Umbilical cord (tissue), 1 donor: ENCODE measurements at regions not wholly inside any gene's neighbourhood (a gene's known extent, or its start where the extent isn't known, plus 50 kb on each side); places are given as distances from the start of the nearest gene placed in this dataset.
A peak's percentile ranks its signal among the peaks of the same experiment; 100 is the strongest.
"Not testable (repeated sequence)": the region's sequence is repeated elsewhere in the genome, so short reads cannot be mapped to it uniquely, and the experiment has no call there.

ENCODE experiments used
- DNase-seq: peaks from one replicate; pipeline ENCODE4 v3.0.0-alpha.2; 2015; ENCODE audit warnings: low spot score

DNA sequence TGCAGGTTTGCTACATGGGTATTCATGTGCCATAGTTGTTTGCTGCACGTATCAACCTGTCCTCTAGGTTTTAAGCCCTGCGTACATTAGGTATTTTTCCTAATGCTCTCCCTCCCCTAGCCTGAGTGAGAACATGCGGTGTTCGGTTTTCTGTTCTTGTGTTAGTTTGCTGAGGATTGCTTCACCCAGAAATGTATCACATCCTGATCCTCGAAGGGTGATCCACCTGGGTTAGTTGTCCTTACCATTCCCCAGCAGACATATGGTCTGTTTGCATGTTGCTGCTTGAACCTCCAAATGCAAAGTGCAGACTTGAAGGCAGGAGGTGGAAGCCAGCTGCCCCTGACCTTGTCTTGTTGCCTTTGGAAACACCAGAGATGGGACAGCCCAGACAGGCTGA lies 161.5 kb upstream of the WDR1 start:
- no peak for DNase-seq

DNA sequence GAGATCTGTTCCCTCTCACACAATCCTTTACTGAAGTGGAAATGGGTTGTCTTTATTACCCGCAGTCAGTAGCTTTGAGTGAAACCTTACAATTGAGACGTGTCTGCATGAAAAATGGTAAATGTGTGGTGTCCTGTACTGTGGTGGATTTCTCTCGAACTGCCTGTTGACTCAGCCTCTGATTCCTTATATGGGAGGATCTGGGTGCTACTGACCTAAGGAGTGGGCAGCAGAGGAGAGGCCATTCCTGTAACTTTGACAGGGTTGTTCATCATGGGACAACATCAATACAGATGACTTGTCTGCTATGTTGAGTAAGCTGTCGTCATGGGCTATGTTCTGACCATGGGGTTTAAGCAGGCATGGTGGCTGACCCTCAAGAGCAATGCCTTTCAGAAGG lies 159.6 kb upstream of the WDR1 start:
- DNase-seq, result no peak

DNA sequence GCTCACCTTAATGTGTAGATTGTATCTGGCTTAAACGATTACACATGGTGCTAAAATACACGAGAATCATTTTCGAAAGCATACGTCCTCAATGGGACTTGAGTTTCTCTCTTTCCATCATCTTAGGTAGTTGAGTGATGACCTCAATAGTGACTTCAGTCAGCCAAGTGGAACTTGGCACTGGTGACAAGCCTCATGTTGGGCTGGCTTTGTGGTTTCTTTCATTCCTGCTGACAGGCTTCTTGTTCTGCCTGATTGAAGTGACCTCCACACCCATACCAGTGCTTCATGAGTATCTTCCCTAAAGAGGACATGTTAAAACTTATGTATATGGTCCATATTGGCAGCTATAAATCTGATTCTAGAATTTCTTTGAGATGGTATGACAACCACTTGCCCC lies 159.1 kb upstream of the WDR1 start:
- DNase-seq, result no peak

DNA sequence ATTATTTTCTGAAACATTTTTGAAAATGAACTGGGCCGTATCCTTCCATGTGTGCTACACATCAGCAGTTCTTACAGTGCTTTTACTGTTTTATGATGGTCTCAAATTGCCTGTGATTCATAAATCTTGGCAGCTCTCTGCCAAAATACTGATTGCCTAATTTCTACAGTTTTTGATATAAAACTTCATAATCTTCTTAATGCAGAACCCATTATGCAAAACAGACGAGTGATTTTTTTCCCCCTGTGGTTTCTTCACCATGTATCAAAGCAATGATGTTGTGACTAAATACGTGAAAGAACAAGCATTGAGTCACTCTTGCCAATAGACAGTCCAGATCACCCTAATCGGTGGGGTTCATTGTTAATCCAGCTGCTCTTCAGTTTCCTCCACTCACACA lies 156.4 kb upstream of the WDR1 start:
- no peak for DNase-seq

- no peak for DNase-seq
Measured at GRCh38 chr4:10272511-10272910, 155.9 kb upstream of the WDR1 start.

- DNase-seq, result no peak
Measured at GRCh38 chr4:10267066-10267465, 150.5 kb upstream of the WDR1 start.

DNA sequence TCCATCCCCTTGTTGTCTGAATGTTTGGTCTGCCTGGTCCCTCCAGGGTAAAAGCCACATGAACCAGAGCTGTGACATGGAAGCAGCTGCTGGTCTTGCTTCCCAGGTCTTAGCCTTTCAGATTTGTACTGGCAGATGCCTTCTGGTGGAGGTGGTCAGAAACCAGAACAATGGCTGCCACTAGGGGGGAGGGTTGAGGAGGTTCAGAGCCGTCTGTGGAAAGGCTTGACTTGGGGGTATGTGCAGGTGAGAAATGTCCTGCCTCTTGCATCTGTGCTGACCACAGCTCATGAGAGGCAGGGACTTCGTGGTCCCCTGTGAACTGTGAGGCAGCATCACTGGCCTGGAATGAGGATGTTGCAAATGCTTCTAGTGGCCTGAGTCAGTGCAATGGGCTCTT lies 144.2 kb upstream of the WDR1 start:
- DNase-seq, result no peak

GRCh38 chr4:10259976-10260375 lies 143.4 kb upstream of the WDR1 start:
- no peak for DNase-seq

GRCh38 chr4:10256203-10256602 lies 139.6 kb upstream of the WDR1 start:
- no peak for DNase-seq

DNA sequence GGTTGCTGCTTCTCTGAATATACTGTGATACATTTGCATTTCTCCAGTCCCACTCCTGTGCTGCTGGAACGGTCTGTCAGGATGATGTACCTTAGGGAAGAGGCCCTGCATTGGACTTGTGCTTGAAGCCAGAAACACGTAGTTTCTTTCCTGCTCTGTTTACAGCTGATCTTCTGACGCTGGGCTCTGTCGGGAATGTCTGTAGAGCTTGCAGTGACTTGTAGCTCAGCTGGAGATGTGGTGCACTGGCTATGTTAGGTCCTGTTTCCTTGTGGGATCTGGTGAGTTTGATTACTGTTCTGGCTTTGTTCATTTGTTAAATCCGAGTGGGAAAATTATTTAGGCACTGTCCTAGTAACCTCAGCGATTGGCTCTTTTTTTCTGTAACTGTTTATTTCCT lies 137.2 kb upstream of the WDR1 start:
- peak; percentile 27 for DNase-seq

DNA sequence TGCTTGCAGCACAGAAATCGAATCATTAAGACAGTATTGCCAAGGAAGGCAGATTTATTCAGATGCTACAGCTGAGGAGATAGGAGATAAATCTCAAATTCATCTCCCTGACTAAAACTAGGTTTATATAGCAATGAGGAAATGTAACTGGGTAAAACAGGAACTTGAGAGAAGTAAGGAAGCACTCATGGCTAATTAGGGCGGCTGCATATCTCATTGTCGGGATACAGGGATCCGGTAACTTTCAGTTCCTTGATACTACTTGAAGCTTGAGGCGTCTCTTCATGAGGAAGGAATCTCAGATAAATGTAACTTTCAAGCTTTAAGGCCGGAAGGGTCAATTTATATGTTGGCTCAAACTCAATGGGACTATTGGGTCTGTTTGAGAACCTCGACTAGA lies 129.2 kb upstream of the WDR1 start:
- no peak for DNase-seq

DNA sequence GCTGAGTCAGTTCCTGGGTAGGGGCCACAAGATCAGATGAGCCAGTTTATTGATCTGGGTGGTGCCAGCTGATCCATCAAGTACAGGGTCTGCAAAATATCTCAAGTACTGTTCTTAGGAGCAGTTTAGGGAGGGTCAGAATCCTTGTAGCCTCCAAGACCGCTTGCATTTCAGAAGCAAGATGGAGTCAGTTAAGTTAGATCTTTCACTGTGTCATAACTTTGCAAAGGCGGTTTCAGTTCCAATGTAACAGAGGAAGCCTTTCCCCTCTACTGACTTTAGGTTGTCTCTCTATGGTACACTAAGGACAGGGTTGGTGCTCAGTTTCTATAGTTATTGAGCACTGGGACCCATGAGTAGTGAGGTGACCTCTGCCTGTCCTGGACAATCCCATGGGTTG lies 127.3 kb upstream of the WDR1 start:
- no peak for DNase-seq

DNA sequence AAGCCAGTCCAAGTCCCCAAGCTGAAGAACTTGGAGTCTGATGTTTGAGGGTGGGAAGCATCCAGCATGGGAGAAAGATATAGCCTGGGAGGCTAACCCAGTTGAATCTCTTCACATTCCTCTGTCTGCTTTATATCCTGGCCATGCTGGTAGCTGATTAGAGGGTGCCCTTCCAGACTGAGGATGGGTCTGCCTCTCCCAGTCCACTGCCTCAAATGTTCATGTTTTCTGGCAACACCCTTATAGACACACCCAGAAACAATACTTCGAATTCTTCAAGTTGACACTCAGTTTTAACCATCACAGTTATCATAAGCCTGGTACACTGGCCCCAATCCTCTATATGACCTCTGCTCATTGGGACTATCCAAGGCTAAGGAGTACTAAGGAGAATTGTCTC lies 124.1 kb upstream of the WDR1 start:
- DNase-seq, result no peak

GRCh38 chr4:10239982-10240654 lies 123.5 kb upstream of the WDR1 start:
- DNase-seq, result peak; percentile 6

GRCh38 chr4:10237131-10237530 lies 120.5 kb upstream of the WDR1 start:
- DNase-seq, result peak; percentile 0

- no peak for DNase-seq
Measured at GRCh38 chr4:10232114-10232513, 115.5 kb upstream of the WDR1 start.

- no peak for DNase-seq
Measured at GRCh38 chr4:10226756-10227155, 110.2 kb upstream of the WDR1 start.

DNA sequence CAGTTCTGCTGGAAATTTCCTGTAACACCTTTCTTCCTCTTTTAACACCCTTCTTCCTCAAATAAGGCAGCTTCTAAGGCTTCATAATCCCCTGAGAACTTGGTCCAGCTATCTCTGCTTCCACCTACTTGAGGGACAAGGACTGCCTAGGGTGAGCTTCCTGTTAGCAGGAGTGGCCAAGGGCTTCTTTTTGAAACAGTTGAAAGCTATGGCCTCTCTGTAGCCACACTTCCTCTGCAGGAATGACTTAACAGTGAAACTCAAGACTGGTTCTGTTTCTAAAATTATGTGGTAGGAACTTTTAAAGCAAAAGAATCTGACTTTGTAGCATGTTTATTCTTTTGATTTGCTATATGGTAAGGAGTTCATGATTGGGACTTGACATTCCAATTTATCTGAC lies 108.5 kb upstream of the WDR1 start:
- no peak for DNase-seq

DNA sequence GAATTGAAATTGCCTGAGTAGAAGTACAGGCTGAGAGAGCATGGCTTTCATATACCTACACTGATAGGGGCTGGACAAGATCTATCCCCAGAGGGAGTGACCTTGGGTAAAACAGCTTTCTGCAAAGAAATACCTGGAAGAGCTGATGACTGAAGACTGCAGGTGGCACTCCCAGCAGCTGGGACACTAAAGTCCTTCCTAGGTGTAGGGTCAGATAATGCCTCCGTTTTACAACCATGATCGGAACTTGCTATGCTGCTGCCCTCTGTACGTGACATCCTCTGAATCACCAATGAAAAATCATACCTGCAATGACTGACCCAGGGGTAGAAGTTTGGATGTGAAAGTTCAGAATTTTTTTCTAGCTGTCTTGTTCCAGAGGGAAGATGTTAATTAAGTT lies 107.2 kb upstream of the WDR1 start:
- DNase-seq, result no peak

DNA sequence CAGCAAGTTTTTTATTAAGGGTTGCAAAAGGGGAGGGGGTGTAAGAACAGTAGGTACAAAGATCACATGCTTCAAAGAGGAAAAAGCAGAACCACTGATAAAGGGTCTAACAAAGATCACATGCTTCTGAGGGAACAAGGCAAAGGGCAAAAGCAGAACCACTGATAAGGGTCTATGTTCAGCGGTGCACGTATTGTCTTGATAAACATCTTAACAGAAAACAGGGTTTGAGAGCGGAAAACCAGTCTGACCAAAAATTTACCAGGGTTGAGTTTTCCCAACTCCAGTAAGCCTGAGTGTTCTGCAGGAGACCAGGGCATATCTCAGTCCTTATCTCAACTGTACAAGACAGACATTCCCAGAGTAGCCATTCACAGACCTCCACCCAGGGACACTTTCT lies 96.9 kb upstream of the WDR1 start:
- not testable (repeated sequence) for DNase-seq

DNA sequence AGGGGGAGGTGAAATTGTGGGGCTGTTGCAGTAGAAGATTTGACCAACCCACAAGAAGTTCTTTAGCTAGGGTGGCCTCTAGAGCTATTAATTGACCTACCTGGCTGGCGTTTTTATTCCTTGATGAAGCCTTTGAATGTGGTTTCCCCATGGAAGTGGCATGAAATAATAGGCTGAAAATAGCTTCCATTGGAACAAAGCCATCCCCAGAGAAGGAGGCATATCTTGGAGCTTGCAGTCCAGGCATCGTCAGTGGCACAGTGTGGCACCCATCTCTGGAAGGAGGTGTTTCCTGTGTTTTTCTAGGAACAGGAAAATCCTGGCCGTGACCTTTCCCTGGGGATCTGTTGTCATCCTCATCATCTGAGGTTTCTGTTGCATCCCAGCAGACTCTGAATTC lies 96.3 kb upstream of the WDR1 start:
- DNase-seq, result no peak

- no peak for DNase-seq
Measured at GRCh38 chr4:10212400-10212799, 95.8 kb upstream of the WDR1 start.

GRCh38 chr4:10207116-10207515 lies 90.5 kb upstream of the WDR1 start:
- DNase-seq, result peak; percentile 0

- DNase-seq, result peak; percentile 0
Measured at GRCh38 chr4:10205223-10205622, 88.6 kb upstream of the WDR1 start.
